ENCODE measurements at regions not wholly inside any gene's neighbourhood (a gene's known extent, or its start where the extent isn't known, plus 50 kb on each side); places are given as distances from the start of the nearest gene placed in this dataset.

DNA sequence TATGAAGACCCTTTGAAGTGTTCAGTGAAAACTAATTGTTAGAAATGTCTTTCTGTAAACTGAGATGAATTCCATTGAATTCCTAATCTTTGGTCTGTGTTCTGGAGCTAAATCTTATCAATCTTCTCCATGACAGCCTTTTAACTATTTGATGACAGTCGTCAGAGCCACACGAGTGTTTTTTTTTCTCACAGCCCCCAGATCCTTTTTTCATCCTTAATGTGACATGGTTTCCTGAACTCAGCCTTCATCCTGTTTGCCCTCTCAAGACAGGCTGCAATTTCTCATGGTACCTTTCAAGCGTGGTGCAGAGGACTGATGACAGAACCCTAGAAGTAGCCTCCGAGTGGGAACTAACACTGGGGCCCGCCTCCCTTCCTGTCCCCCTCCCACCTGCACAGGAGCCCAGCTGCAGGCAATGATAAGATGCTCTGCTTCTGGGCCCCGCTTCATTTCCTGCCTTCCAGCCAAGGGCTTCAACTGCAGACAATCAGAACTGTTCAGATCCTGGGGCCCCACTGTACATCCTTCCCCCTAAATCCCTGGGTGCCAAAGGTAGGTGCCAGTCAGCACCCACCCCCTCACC lies 114.6 kb upstream of the VAV3 start:
- no peak for TF ChIP-seq EZH2 (IDR thresholded peaks at IDR 0.05; ENCODE audit: insufficient read depth, low read length)
- TF ChIP-seq, protein P1, sequence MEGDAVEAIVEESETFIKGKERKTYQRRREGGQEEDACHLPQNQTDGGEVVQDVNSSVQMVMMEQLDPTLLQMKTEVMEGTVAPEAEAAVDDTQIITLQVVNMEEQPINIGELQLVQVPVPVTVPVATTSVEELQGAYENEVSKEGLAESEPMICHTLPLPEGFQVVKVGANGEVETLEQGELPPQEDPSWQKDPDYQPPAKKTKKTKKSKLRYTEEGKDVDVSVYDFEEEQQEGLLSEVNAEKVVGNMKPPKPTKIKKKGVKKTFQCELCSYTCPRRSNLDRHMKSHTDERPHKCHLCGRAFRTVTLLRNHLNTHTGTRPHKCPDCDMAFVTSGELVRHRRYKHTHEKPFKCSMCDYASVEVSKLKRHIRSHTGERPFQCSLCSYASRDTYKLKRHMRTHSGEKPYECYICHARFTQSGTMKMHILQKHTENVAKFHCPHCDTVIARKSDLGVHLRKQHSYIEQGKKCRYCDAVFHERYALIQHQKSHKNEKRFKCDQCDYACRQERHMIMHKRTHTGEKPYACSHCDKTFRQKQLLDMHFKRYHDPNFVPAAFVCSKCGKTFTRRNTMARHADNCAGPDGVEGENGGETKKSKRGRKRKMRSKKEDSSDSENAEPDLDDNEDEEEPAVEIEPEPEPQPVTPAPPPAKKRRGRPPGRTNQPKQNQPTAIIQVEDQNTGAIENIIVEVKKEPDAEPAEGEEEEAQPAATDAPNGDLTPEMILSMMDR (IDR thresholded peaks at IDR 0.05; ENCODE audit: insufficient read depth, low read depth, low read length), result no peak
- FAIRE-seq (no peak), DNase-seq (ENCODE audit: low read depth) (no peak)
- Histone ChIP-seq H3K4me2 (ENCODE audit: low read length) (no peak overlapping the region), H3K4me3 (ENCODE audit: insufficient read depth, low read depth, low read length) (no peak overlapping the region), H3K27ac (ENCODE audit: low read depth, low read length) (no peak overlapping the region), H3K79me2 (ENCODE audit: insufficient read depth, low read length) (no peaks in the 10 kb centered on the region), H4K20me1 (ENCODE audit: insufficient read depth, low read length) (no peaks in the 10 kb centered on the region), H3K9ac (ENCODE audit: low read length) (no peak overlapping the region), H3K36me3 (ENCODE audit: insufficient read depth, low read length) (no peaks in the 10 kb centered on the region), H3K9me3 (ENCODE audit: insufficient read depth, low read depth, low read length) (no peaks in the 10 kb centered on the region), H3K4me1 (ENCODE audit: insufficient read depth, low read length) (no peaks in the 10 kb centered on the region), H3K27me3 (ENCODE audit: insufficient read depth, low read length) (no peaks in the 10 kb centered on the region), H2AFZ (ENCODE audit: low read depth, low read length) (no peak overlapping the region)
- H3K9me3 Mint-ChIP-seq (ENCODE audit: unreplicated experiment), result no peaks in the 10 kb centered on the region
- H3K4me3 Mint-ChIP-seq (ENCODE audit: unreplicated experiment), result no peak overlapping the region
- peaks cover 5% of the 10 kb centered on the region for H3K4me1 Mint-ChIP-seq (ENCODE audit: low read depth, unreplicated experiment)
- H3K27ac Mint-ChIP-seq (ENCODE audit: unreplicated experiment), result no peak overlapping the region
- H3K36me3 Mint-ChIP-seq (ENCODE audit: low read depth, unreplicated experiment), result no peaks in the 10 kb centered on the region
- no peaks in the 10 kb centered on the region for H3K27me3 Mint-ChIP-seq (ENCODE audit: low read depth, unreplicated experiment)

DNA sequence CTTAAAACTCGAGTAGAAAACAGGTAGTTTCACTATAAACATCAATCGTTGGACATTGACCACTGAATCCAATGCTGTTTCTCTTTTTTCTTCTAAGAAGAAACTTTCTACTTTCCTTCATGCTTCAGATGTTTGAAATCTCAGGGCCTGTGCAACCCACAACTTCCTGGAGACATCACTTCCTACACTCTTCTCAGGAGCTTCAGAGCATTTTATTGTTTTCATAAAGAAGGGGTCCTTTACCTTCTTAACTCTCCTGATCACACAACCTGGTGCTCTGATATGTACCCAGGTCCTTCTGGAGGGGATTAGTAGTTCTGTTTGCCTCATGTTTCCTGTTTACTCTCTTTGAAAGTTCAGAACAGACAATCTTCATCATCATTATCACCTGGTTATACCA lies 113.0 kb upstream of the VAV3 start:
- Mint-ChIP-seq H3K4me1 (ENCODE audit: low read depth, unreplicated experiment) (peaks cover 3% of the 10 kb centered on the region), H3K4me3 (ENCODE audit: unreplicated experiment) (no peak overlapping the region), H3K27me3 (ENCODE audit: low read depth, unreplicated experiment) (peaks cover 3% of the 10 kb centered on the region), H3K36me3 (ENCODE audit: low read depth, unreplicated experiment) (no peaks in the 10 kb centered on the region), H3K27ac (ENCODE audit: unreplicated experiment) (no peak overlapping the region), H3K9me3 (ENCODE audit: unreplicated experiment) (no peaks in the 10 kb centered on the region)
- Histone ChIP-seq H3K9me3 (ENCODE audit: insufficient read depth, low read depth, low read length) (no peaks in the 10 kb centered on the region), H3K4me3 (ENCODE audit: insufficient read depth, low read depth, low read length) (no peak overlapping the region), H3K27ac (ENCODE audit: low read depth, low read length) (no peak overlapping the region), H3K4me2 (ENCODE audit: low read length) (no peak overlapping the region), H3K27me3 (ENCODE audit: insufficient read depth, low read length) (no peaks in the 10 kb centered on the region), H4K20me1 (ENCODE audit: insufficient read depth, low read length) (no peaks in the 10 kb centered on the region), H3K36me3 (ENCODE audit: insufficient read depth, low read length) (no peaks in the 10 kb centered on the region), H2AFZ (ENCODE audit: low read depth, low read length) (no peak overlapping the region), H3K79me2 (ENCODE audit: insufficient read depth, low read length) (no peaks in the 10 kb centered on the region), H3K4me1 (ENCODE audit: insufficient read depth, low read length) (no peaks in the 10 kb centered on the region), H3K9ac (ENCODE audit: low read length) (no peak overlapping the region)
- DNase-seq (ENCODE audit: low read depth) (no peak), FAIRE-seq (no peak)
- no peak for TF ChIP-seq EZH2 (IDR thresholded peaks at IDR 0.05; ENCODE audit: insufficient read depth, low read length)
- TF ChIP-seq, protein P1 (IDR thresholded peaks at IDR 0.05; ENCODE audit: insufficient read depth, low read depth, low read length), result no peak

GRCh38 chr1:108075055-108075454 lies 110.1 kb upstream of the VAV3 start:
- FAIRE-seq (no peak), DNase-seq (ENCODE audit: low read depth) (no peak)
- no peaks in the 10 kb centered on the region for H3K79me2 ChIP-seq (ENCODE audit: insufficient read depth, low read length)
- H3K4me1 ChIP-seq (ENCODE audit: insufficient read depth, low read length), result no peaks in the 10 kb centered on the region
- H3K36me3 Mint-ChIP-seq (ENCODE audit: low read depth, unreplicated experiment), result no peaks in the 10 kb centered on the region
- H3K9me3 ChIP-seq (ENCODE audit: insufficient read depth, low read depth, low read length), result no peaks in the 10 kb centered on the region
- H3K4me1 Mint-ChIP-seq (ENCODE audit: low read depth, unreplicated experiment), result peaks cover 13% of the 10 kb centered on the region
- H3K9me3 Mint-ChIP-seq (ENCODE audit: unreplicated experiment), result no peaks in the 10 kb centered on the region
- H3K4me2 ChIP-seq (ENCODE audit: low read length), result no peak overlapping the region
- no peak overlapping the region for H3K9ac ChIP-seq (ENCODE audit: low read length)
- no peak overlapping the region for H3K27ac Mint-ChIP-seq (ENCODE audit: unreplicated experiment)
- H3K27me3 ChIP-seq (ENCODE audit: insufficient read depth, low read length), result peaks cover 4% of the 10 kb centered on the region
- H3K4me3 ChIP-seq (ENCODE audit: insufficient read depth, low read depth, low read length), result no peak overlapping the region
- H3K36me3 ChIP-seq (ENCODE audit: insufficient read depth, low read length), result no peaks in the 10 kb centered on the region
- peaks cover 3% of the 10 kb centered on the region for H3K27me3 Mint-ChIP-seq (ENCODE audit: low read depth, unreplicated experiment)
- no peak overlapping the region for H3K27ac ChIP-seq (ENCODE audit: low read depth, low read length)
- no peak overlapping the region for H2AFZ ChIP-seq (ENCODE audit: low read depth, low read length)
- H4K20me1 ChIP-seq (ENCODE audit: insufficient read depth, low read length), result no peaks in the 10 kb centered on the region
- TF ChIP-seq EZH2 (IDR thresholded peaks at IDR 0.05; ENCODE audit: insufficient read depth, low read length), result no peak
- TF ChIP-seq, protein P1 (IDR thresholded peaks at IDR 0.05; ENCODE audit: insufficient read depth, low read depth, low read length), result no peak
- no peak overlapping the region for H3K4me3 Mint-ChIP-seq (ENCODE audit: unreplicated experiment)

All from astrocyte (in vitro differentiated cells and primary cell).